ENCODE measurements at regions not wholly inside any gene's neighbourhood (a gene's known extent, or its start where the extent isn't known, plus 50 kb on each side); places are given as distances from the start of the nearest gene placed in this dataset.

DNA sequence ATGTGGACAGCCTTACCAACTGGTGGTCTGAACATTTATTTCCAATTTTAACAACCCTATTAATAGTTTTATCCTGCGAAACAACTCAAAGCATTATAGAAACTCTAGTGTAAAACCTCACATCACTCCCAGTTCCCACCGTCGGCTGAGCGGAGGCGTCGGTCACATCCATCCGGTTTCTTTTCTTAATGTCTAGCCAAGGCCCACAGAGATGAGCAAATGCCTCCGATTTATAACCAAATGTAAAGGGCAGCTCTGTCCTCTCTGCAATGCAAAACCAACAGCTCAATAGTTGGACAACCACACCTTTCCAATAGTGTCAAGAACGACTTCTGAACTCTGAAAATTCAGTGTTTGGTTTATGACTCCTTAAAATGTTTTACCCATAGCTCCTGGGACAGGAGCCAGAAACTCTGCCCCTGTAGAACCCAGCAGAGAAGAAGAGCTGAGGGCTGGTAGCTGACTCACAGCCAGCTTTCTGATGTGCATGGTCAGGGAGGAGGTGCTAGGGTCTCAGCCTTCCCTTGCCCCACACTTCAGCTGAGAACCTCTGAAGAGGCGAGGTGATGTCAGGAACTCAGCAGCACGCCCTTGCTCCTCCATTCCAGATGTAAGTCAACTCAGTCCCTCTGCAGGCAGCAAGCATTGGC, 90.2 kb upstream of the UQCRFS1 start:
- Histone ChIP-seq H3K27me3 (ENCODE audit: low read depth) (peaks cover 9% of the 10 kb centered on the region), H3K4me1 (no peaks in the 10 kb centered on the region), H3K4me3 (no peak overlapping the region), H3K9me3 (no peaks in the 10 kb centered on the region), H3K27ac (no peak overlapping the region), H3K36me3 (no peaks in the 10 kb centered on the region)
- TF ChIP-seq, protein P1, sequence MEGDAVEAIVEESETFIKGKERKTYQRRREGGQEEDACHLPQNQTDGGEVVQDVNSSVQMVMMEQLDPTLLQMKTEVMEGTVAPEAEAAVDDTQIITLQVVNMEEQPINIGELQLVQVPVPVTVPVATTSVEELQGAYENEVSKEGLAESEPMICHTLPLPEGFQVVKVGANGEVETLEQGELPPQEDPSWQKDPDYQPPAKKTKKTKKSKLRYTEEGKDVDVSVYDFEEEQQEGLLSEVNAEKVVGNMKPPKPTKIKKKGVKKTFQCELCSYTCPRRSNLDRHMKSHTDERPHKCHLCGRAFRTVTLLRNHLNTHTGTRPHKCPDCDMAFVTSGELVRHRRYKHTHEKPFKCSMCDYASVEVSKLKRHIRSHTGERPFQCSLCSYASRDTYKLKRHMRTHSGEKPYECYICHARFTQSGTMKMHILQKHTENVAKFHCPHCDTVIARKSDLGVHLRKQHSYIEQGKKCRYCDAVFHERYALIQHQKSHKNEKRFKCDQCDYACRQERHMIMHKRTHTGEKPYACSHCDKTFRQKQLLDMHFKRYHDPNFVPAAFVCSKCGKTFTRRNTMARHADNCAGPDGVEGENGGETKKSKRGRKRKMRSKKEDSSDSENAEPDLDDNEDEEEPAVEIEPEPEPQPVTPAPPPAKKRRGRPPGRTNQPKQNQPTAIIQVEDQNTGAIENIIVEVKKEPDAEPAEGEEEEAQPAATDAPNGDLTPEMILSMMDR (IDR thresholded peaks at IDR 0.05) = no peak
- DNase-seq (no peak), ATAC-seq (no peak)
- intact Hi-C loops (cut with DNase I) = no loop called here

DNA sequence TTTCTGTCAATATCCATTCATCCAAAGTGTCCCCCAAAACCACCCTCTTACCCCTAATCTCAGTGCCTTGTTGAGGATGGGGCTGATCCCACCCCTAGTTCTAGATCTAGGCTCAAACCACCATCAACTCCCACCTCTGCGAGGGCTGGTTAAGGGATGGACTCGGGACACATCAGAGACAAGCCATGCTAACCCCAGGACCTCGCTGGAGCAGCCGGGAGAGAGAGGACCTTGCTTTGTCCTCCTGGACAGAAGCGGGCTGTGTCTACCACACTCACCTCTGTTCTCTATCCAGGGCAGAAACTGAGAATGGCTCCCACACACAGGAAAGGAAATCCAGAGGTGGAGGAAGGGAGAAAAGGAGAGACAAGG, 90.8 kb upstream of the UQCRFS1 start:
- TF ChIP-seq, protein P1 (IDR thresholded peaks at IDR 0.05) = no peak
- ATAC-seq (no peak), DNase-seq (no peak)
- intact Hi-C loops (cut with DNase I) = no loop called here
- no peaks in the 10 kb centered on the region for H3K36me3 ChIP-seq
- H3K4me1 ChIP-seq = no peaks in the 10 kb centered on the region
- H3K4me3 ChIP-seq = no peak overlapping the region
- peaks cover 14% of the 10 kb centered on the region for H3K27me3 ChIP-seq (ENCODE audit: low read depth)
- no peaks in the 10 kb centered on the region for H3K9me3 ChIP-seq
- H3K27ac ChIP-seq = no peak overlapping the region

DNA sequence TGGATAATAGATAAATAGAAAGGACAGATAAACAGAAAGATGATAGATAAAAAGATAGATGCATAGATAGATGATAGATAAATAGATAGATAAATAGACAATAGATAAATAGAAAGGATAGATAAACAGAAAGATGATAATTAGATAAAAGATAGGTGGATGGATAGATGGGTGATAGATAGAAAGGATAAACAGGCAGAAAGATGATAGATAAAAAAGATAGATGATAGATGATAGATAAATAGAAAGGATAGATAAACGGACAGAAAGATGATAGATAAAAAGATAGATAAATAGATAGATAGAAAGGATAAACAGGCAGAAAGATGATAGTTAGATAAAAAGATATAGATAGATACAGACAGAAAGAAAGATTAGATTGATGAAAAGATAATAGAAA, 92.3 kb upstream of the UQCRFS1 start:
- peaks cover 24% of the 10 kb centered on the region for H3K27me3 ChIP-seq (ENCODE audit: low read depth)
- H3K9me3 ChIP-seq = no peaks in the 10 kb centered on the region
- DNase-seq (no peak), ATAC-seq (no peak)
- no peaks in the 10 kb centered on the region for H3K4me1 ChIP-seq
- TF ChIP-seq, protein P1 (IDR thresholded peaks at IDR 0.05) = no peak
- no peaks in the 10 kb centered on the region for H3K36me3 ChIP-seq
- intact Hi-C loops (cut with DNase I) = no loop called here
- no peak overlapping the region for H3K4me3 ChIP-seq
- no peak overlapping the region for H3K27ac ChIP-seq

GRCh38 chr19:29308977-29309590, 96.1 kb upstream of the UQCRFS1 start:
- Histone ChIP-seq H3K27ac (no peak overlapping the region), H3K4me3 (no peak overlapping the region), H3K9me3 (no peaks in the 10 kb centered on the region), H3K4me1 (no peaks in the 10 kb centered on the region), H3K27me3 (ENCODE audit: low read depth) (peaks cover 34% of the 10 kb centered on the region), H3K36me3 (no peaks in the 10 kb centered on the region)
- intact Hi-C loops (cut with DNase I) = no loop called here
- ATAC-seq (no peak), DNase-seq (no peak)
- TF ChIP-seq, protein P1 (IDR thresholded peaks at IDR 0.05) = no peak

DNA sequence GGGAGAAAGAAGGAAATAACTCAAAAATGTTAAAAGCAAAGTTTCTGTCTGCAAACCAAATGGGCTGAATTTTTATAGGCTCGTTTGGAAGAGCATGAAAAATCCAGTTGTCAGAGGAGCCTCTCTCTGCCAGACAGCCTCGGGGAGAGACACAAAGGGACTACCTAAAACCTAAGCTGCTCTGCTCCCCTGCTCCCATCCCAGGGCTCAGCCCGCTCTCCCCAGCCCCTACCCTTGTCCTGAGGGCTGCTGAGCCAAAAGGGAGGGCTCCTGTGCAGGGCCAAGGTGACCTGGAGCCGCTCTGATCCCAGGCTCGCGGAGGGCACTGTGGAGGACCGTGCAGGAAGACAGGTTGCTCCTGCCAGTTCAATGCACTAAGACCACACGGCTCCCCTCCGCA, 96.7 kb upstream of the UQCRFS1 start:
- no peak overlapping the region for H3K27ac ChIP-seq
- intact Hi-C loops (cut with DNase I) = no loop called here
- TF ChIP-seq, protein P1 (IDR thresholded peaks at IDR 0.05) = no peak
- ATAC-seq (no peak), DNase-seq (no peak)
- no peak overlapping the region for H3K4me3 ChIP-seq
- no peaks in the 10 kb centered on the region for H3K9me3 ChIP-seq
- no peaks in the 10 kb centered on the region for H3K4me1 ChIP-seq
- peaks cover 34% of the 10 kb centered on the region for H3K27me3 ChIP-seq (ENCODE audit: low read depth)
- no peaks in the 10 kb centered on the region for H3K36me3 ChIP-seq
